Esophagus squamous epithelium (tissue), 5 donors: ENCODE measurements at regions not wholly inside any gene's neighbourhood (a gene's known extent, or its start where the extent isn't known, plus 50 kb on each side); places are given as distances from the start of the nearest gene placed in this dataset.
"Not testable (repeated sequence)": the region's sequence is repeated elsewhere in the genome, so short reads cannot be mapped to it uniquely, and the experiment has no call there.

Experiments
- DNase-seq: peaks from one replicate; lab custom pipeline; 2025; lab: John Stamatoyannopoulos, UW
- H3K27ac ChIP-seq, 4 donors: fragments of 200-600 bp; sonication (generic); one replicate each; pipeline ENCODE4 v1.5.1; 2016 to 2019; ENCODE audit warnings: mild to moderate bottlenecking in 1 of 4
- H3K27me3 ChIP-seq, 4 donors: fragments of 200-600 bp; sonication (generic); 1 replicate in 3 of 4; 2 replicates in 1 of 4; pipeline versions ENCODE4 v1.5.1 to v1.6.0; 2017 to 2021; ENCODE audit warnings: antibody characterized with exemption in 1 of 4
- H3K36me3 ChIP-seq, 3 donors: fragments of 200-600 bp; sonication (generic); one replicate each; pipeline ENCODE4 v1.5.1; 2016 to 2019
- H3K4me1 ChIP-seq, 3 donors: fragments of 200-600 bp; sonication (generic); one replicate each; pipeline ENCODE4 v1.5.1; 2017 to 2019
- H3K4me3 ChIP-seq, 4 donors: fragments of 200-600 bp; sonication (generic); 1 replicate in 3 of 4; 2 replicates in 1 of 4; pipeline ENCODE4 v1.5.1; 2016 to 2019; ENCODE audit warnings: mild to moderate bottlenecking in 2 of 4, moderate library complexity in 1 of 4
- H3K9me3 ChIP-seq, 3 donors: fragments of 200-600 bp; sonication (generic); one replicate each; pipeline ENCODE4 v1.5.1; 2016 to 2019
- POLR2A ChIP-seq, 4 donors: fragments of 450-650 bp; IDR thresholded peaks; one replicate each; pipeline ENCODE4 v1.6.1; 2017; ENCODE audit warnings: antibody characterized with exemption in 4 of 4, mild to moderate bottlenecking in 4 of 4, moderate library complexity in 3 of 4
- WGBS, 2 donors: methylation state at CpG; one replicate each; pipeline ENCODE4 v1.1.5; 2018; 5-methylcytosine and 5-hydroxymethylcytosine counted together
- intact Hi-C: fragments of 100-400 bp; cut with DNase I; formaldehyde crosslinking; loops from one replicate; pipeline ENCODE4 v1.15.0; 2022
- TF ChIP-seq, protein P1 (sequence below), 6 experiments: fragments of 450-650 bp in 4 of 6; fragments of 200-600 bp in 2 of 6; sonication (generic) in 2 of 6; IDR thresholded peaks; one replicate each; pipeline ENCODE4 v1.5.1; 2016 to 2019; ENCODE audit warnings: antibody characterized with exemption in 6 of 6, mild to moderate bottlenecking in 4 of 6, moderate library complexity in 4 of 6
- donor health status: DM: yes; HTN: yes; CAD: no.

DNA sequence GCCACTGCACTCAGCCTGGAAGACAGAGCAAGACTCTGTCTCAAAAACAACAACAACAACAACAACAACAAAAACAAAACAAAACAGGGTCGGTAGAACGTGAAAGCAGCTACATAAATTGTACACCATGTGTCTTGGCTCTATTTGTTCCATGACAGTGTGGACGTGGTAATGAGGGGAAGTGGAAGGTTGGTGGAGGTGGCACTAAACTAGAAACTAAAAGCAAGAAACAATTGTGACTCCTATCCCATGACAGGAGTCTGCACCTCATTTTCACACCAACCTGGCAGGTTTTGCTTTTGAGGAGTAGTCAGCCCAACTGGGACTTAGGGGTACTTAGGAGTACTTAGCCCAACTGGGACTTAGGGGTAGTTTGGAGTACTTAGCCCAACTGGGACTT, 62.5 kb upstream of the MRPS9 start:
- H3K27ac ChIP-seq: no peak overlapping the region
- WGBS, 2 donors: 64 to 69% methylated on average over 3 of the region's 3 CpGs
- H3K9me3 ChIP-seq: no peaks in the 10 kb centered on the region
- intact Hi-C loops: no loop called here
- no peaks in the 10 kb centered on the region for H3K36me3 ChIP-seq
- no peaks in the 10 kb centered on the region for H3K27me3 ChIP-seq
- H3K4me1 ChIP-seq: no peaks in the 10 kb centered on the region
- TF ChIP-seq POLR2A (IDR thresholded peaks at IDR 0.05): no peak
- TF ChIP-seq, protein P1, sequence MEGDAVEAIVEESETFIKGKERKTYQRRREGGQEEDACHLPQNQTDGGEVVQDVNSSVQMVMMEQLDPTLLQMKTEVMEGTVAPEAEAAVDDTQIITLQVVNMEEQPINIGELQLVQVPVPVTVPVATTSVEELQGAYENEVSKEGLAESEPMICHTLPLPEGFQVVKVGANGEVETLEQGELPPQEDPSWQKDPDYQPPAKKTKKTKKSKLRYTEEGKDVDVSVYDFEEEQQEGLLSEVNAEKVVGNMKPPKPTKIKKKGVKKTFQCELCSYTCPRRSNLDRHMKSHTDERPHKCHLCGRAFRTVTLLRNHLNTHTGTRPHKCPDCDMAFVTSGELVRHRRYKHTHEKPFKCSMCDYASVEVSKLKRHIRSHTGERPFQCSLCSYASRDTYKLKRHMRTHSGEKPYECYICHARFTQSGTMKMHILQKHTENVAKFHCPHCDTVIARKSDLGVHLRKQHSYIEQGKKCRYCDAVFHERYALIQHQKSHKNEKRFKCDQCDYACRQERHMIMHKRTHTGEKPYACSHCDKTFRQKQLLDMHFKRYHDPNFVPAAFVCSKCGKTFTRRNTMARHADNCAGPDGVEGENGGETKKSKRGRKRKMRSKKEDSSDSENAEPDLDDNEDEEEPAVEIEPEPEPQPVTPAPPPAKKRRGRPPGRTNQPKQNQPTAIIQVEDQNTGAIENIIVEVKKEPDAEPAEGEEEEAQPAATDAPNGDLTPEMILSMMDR (IDR thresholded peaks at IDR 0.05): no peak
- H3K4me3 ChIP-seq: no peak overlapping the region
- DNase-seq: no peak

DNA sequence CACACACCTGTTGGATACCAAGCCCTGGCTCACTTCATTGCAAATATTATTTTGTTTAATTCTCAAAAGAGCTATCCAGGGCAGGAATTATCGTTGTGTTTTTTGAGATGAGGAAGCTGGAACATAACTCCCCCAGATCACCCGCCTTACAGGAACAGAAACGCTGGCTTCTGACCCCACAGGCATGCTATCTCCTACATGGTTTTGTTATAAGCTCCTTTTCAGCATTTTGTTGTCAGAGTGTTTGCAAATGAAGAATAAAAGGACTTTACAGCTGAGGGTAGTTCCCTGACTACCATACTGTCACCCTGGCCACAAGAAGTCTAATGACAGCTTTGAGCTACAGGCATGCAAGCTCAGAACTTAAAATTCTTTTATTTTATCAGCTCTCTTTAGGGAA, 62.0 kb upstream of the MRPS9 start:
- Histone ChIP-seq H3K27ac (no peak overlapping the region), H3K9me3 (no peaks in the 10 kb centered on the region), H3K4me1 (no peaks in the 10 kb centered on the region), H3K4me3 (no peak overlapping the region), H3K27me3 (no peaks in the 10 kb centered on the region), H3K36me3 (no peaks in the 10 kb centered on the region)
- WGBS, 2 donors: 58 to 62% methylated on average over 3 of the region's 3 CpGs
- TF ChIP-seq, protein P1 (IDR thresholded peaks at IDR 0.05): no peak
- no peak for TF ChIP-seq POLR2A (IDR thresholded peaks at IDR 0.05)
- intact Hi-C loops: no loop called here
- no peak for DNase-seq

DNA sequence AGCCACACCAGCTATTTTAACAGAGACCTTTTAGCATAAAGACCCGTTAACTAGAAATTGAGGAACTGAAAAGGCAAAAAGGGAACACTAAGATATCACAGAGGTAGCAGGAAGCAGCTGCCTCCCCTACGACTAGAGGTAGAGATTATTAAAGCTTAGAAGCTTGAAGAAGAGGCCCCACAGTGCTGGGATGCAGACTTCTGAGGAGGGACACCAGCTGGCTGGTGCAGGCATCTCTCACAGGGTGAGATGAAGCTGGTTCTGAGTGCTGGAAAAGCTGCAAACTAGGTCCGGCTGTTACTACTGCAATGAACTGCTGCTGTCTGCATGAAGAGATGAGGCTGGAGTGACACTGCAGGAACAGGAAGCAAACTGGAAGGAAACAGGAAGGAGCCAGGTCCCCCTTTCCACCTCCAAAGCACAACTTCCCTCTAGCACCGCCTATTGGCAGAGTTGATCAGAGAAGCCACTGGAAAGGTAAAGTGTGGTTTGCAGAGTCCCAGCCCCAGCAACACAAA, 61.2 kb upstream of the MRPS9 start:
- TF ChIP-seq POLR2A (IDR thresholded peaks at IDR 0.05): no peak
- TF ChIP-seq, protein P1 (IDR thresholded peaks at IDR 0.05): no peak
- H3K4me1 ChIP-seq: no peaks in the 10 kb centered on the region
- no peak for DNase-seq

DNA sequence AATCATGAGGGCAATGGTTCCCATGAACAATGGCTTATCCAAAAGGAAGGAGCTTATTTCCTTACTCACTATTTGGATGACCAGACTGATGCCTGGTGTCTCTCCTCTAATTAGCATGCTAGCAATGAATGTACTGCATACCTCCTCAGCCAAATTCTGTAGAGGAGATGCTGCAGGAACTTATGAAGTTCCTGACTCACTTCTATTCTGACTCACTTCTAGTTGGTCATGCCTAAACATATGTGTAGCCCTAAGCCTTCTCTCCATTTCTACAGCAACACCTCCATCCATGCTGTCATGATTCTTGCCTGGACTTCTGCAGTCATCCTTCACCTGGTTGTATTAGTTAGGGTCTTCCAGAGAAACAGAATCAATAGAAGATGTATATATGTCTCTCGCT, 59.9 kb upstream of the MRPS9 start:
- DNase-seq: no peak
- Histone ChIP-seq H3K4me1 (no peaks in the 10 kb centered on the region), H3K27me3 (no peaks in the 10 kb centered on the region), H3K9me3 (no peaks in the 10 kb centered on the region), H3K4me3 (no peak overlapping the region), H3K36me3 (no peaks in the 10 kb centered on the region), H3K27ac (no peak overlapping the region)
- 92 to 96% methylated on average over 1 of the region's 1 CpG for WGBS, 2 donors
- intact Hi-C loops: no loop called here
- TF ChIP-seq POLR2A (IDR thresholded peaks at IDR 0.05): no peak
- TF ChIP-seq, protein P1 (IDR thresholded peaks at IDR 0.05): no peak

More for the DNA sequence above, 61.2 kb upstream of the MRPS9 start:
- no peaks in the 10 kb centered on the region for H3K36me3 ChIP-seq
- no peaks in the 10 kb centered on the region for H3K27me3 ChIP-seq
- H3K27ac ChIP-seq: no peak overlapping the region
- intact Hi-C loops: no loop called here
- H3K9me3 ChIP-seq: no peaks in the 10 kb centered on the region
- H3K4me3 ChIP-seq: no peak overlapping the region
- WGBS, 2 donors: 47 to 52% methylated on average over 3 of the region's 4 CpGs

DNA sequence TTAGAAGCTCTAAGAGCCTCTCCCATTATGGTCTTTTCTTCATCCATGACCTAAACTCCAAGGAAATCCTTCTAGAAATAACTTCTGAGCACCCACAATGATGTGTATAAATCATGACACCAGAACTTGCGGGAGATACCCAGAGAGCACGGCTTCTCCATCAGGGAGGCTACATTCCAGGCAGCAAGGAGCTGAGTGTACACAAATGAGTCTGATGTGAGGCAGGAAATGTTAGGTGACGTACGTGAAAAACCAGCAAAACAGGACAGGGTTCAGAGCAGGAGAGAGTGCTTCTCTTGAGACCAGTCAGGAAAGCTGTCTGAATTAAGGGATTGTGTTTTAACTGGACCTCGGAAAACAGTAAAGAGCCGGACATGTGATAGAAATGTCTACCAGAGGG, 58.1 kb upstream of the MRPS9 start:
- 65 to 66% methylated on average over 6 of the region's 6 CpGs for WGBS, 2 donors
- H3K27me3 ChIP-seq, H3K27ac ChIP-seq, intact Hi-C loops, H3K9me3 ChIP-seq, H3K36me3 ChIP-seq, H3K4me3 ChIP-seq, DNase-seq, H3K4me1 ChIP-seq: not testable (repeated sequence)

DNA sequence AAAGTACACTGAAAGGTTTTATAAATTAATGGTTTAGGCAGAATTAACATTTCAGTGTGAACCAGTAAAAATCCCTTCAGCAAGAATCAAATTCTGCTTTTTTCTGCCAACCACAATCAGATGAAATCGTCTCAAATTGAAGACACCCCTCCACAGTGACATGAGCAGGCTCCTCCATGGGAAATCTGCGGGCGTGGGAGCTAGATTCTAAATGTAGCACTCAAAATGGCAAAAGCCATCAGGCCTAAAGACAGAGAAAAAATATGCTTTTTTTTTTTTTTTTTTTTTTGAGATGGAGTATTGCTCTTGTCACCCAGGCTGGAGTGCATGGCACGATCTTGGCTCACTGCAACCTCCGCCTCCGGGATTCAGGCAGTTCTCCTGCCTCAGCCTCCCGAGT, 55.8 kb upstream of the MRPS9 start:
- no peak overlapping the region for H3K4me3 ChIP-seq
- no peaks in the 10 kb centered on the region for H3K4me1 ChIP-seq
- H3K27ac ChIP-seq: no peak overlapping the region
- DNase-seq: no peak
- intact Hi-C loops: no loop called here
- 68 to 79% methylated on average over 4 to 7 of the region's 7 CpGs for WGBS, 2 donors
- H3K9me3 ChIP-seq: peaks cover 0 to 5% (median 0%) of the 10 kb centered on the region in 3 donors
- H3K36me3 ChIP-seq: no peaks in the 10 kb centered on the region
- TF ChIP-seq POLR2A (IDR thresholded peaks at IDR 0.05): no peak
- TF ChIP-seq, protein P1 (IDR thresholded peaks at IDR 0.05): no peak
- H3K27me3 ChIP-seq: no peaks in the 10 kb centered on the region
